ENCODE measurements at regions not wholly inside any gene's neighbourhood (a gene's known extent, or its start where the extent isn't known, plus 50 kb on each side); places are given as distances from the start of the nearest gene placed in this dataset.

- DNase-seq (ENCODE audit: low read depth, low spot score) = no peak
Measured at GRCh38 chr3:72344236-72344635, 504.0 kb downstream of the SHQ1 start.

GRCh38 chr3:72343078-72343477 lies 505.2 kb downstream of the SHQ1 start:
- no peak for DNase-seq (ENCODE audit: low read depth, low spot score)

- no peak for DNase-seq (ENCODE audit: low read depth, low spot score)
Measured at GRCh38 chr3:72342450-72342849, 505.8 kb downstream of the SHQ1 start.

- no peak for DNase-seq (ENCODE audit: low read depth, low spot score)
Measured at GRCh38 chr3:72341920-72342319, 506.3 kb downstream of the SHQ1 start.

GRCh38 chr3:72341380-72341770 lies 506.9 kb downstream of the SHQ1 start:
- no peak for DNase-seq (ENCODE audit: low read depth, low spot score)

- DNase-seq (ENCODE audit: low read depth, low spot score) = no peak
Measured at GRCh38 chr3:72340476-72341379, 507.5 kb downstream of the SHQ1 start.

- DNase-seq (ENCODE audit: low read depth, low spot score) = no peak
Measured at GRCh38 chr3:72340056-72340455, 508.2 kb downstream of the SHQ1 start.

GRCh38 chr3:72339670-72340030 lies 508.6 kb downstream of the SHQ1 start:
- DNase-seq (ENCODE audit: low read depth, low spot score) = no peak

- no peak for DNase-seq (ENCODE audit: low read depth, low spot score)
Measured at GRCh38 chr3:72338942-72339669, 509.1 kb downstream of the SHQ1 start.

- DNase-seq (ENCODE audit: low read depth, low spot score) = no peak
Measured at GRCh38 chr3:72338082-72338941, 509.9 kb downstream of the SHQ1 start.

- DNase-seq (ENCODE audit: low read depth, low spot score) = no peak
Measured at GRCh38 chr3:72337480-72337855, 510.8 kb downstream of the SHQ1 start.

- no peak for DNase-seq (ENCODE audit: low read depth, low spot score)
Measured at GRCh38 chr3:72336821-72337479, 511.3 kb downstream of the SHQ1 start.

GRCh38 chr3:72336114-72336651 lies 512.1 kb downstream of the SHQ1 start:
- DNase-seq (ENCODE audit: low read depth, low spot score) = no peak

- no peak for DNase-seq (ENCODE audit: low read depth, low spot score)
Measured at GRCh38 chr3:72335458-72336095, 512.7 kb downstream of the SHQ1 start.

- no peak for DNase-seq (ENCODE audit: low read depth, low spot score)
Measured at GRCh38 chr3:72334681-72335457, 513.4 kb downstream of the SHQ1 start.

GRCh38 chr3:72332689-72333088 lies 515.6 kb downstream of the SHQ1 start:
- DNase-seq (ENCODE audit: low read depth, low spot score) = no peak

GRCh38 chr3:72332036-72332435 lies 516.2 kb downstream of the SHQ1 start:
- no peak for DNase-seq (ENCODE audit: low read depth, low spot score)

- no peak for DNase-seq (ENCODE audit: low read depth, low spot score)
Measured at GRCh38 chr3:72331076-72331475, 517.2 kb downstream of the SHQ1 start.

GRCh38 chr3:72329354-72329753 lies 518.9 kb downstream of the SHQ1 start:
- no peak for DNase-seq (ENCODE audit: low read depth, low spot score)

GRCh38 chr3:72328755-72329277 lies 519.4 kb downstream of the SHQ1 start:
- DNase-seq (ENCODE audit: low read depth, low spot score) = no peak
